Motor neuron (in vitro differentiated cells): ENCODE measurements at regions not wholly inside any gene's neighbourhood (a gene's known extent, or its start where the extent isn't known, plus 50 kb on each side); places are given as distances from the start of the nearest gene placed in this dataset.

Experiments used
- ATAC-seq, 8 experiments: fragments of 200-7000 bp; cut with Tn5 transposase; replicated peaks in 6 of 8; 2 replicates each; pipeline ENCODE4 v1.8.0; 2021; ENCODE audit warnings: mild to moderate bottlenecking in 8 of 8, moderate library complexity in 8 of 8
- H3K27ac ChIP-seq, 2 donors: fragments of 250-450 bp; sonication (Bioruptor Pico); 2 replicates each; pipeline ENCODE4 v1.9.0; 2021; ENCODE audit warnings: antibody characterized with exemption in 2 of 2, mild to moderate bottlenecking in 2 of 2, moderate library complexity in 1 of 2
- H3K4me1 ChIP-seq, 2 donors: fragments of 250-450 bp; sonication (Bioruptor Pico); replicated peaks in 1 of 2; 2 replicates each; pipeline ENCODE4 v1.6.1; 2021; ENCODE audit warnings: antibody characterized with exemption in 2 of 2, mild to moderate bottlenecking in 2 of 2, moderate library complexity in 1 of 2
- H3K4me3 ChIP-seq, 5 donors: fragments of 250-450 bp; sonication (Bioruptor Pico); 2 replicates each; pipeline ENCODE4 v1.9.0; 2021; ENCODE audit warnings: antibody characterized with exemption in 5 of 5, mild to moderate bottlenecking in 5 of 5, moderate library complexity in 4 of 5
- WGBS, 10 experiments: fragments of 450-650 bp; shearing (Covaris generic); methylation state at CpG; one replicate each; pipeline ENCODE4 v1.0.0; 2022; 5-methylcytosine and 5-hydroxymethylcytosine counted together
- in situ Hi-C, 9 experiments: fragments of 400-800 bp; cut with MboI; loops; one replicate each; pipeline ENCODE4 v1.15.0; 2021; ENCODE audit warnings: low sequenced_read_pairs in 9 of 9, low pct_unique_long_range_greater_than_20kb in 2 of 9; ENCODE audit not compliant: unreplicated experiment in 9 of 9

GRCh38 chr12:74071182-74071581 is 466.5 kb upstream of the ATXN7L3B start:
- Histone ChIP-seq H3K27ac (no peak overlapping the region), H3K4me1 (no peaks in the 10 kb centered on the region), H3K4me3 (no peak overlapping the region)
- in situ Hi-C loops, result no loop called here
- WGBS, 10 experiments, result 20 to 100% (median 84%) methylated on average over 1 to 3 of the region's 3 CpGs
- ATAC-seq, result no peak

- Histone ChIP-seq H3K27ac (no peak overlapping the region), H3K4me1 (no peaks in the 10 kb centered on the region), H3K4me3 (no peak overlapping the region)
- in situ Hi-C loops, result no loop called here
- no peak for ATAC-seq
Measured at GRCh38 chr12:74076918-74077317, 460.7 kb upstream of the ATXN7L3B start.

- WGBS, 10 experiments, result 0 to 100% (median 33%) methylated on average over 1 to 2 of the region's 2 CpGs; no CpG with 5 or more reads in 1 of the 10 experiments
- in situ Hi-C loops, result no loop called here
- Histone ChIP-seq H3K4me1 (no peaks in the 10 kb centered on the region), H3K27ac (no peak overlapping the region), H3K4me3 (no peak overlapping the region)
- ATAC-seq, result peak in 1 of 8 experiments; percentile 21
Measured at GRCh38 chr12:74105434-74105833, 432.2 kb upstream of the ATXN7L3B start.

GRCh38 chr12:74108729-74109128 is 428.9 kb upstream of the ATXN7L3B start:
- in situ Hi-C loops, result no loop called here
- WGBS, 10 experiments, result 0 to 100% (median 75%) methylated on average over 1 to 2 of the region's 2 CpGs
- no peaks in the 10 kb centered on the region for H3K4me1 ChIP-seq
- ATAC-seq, result no peak
- no peak overlapping the region for H3K27ac ChIP-seq
- no peak overlapping the region for H3K4me3 ChIP-seq

GRCh38 chr12:74111688-74112360 is 425.8 kb upstream of the ATXN7L3B start:
- H3K4me1 ChIP-seq, result no peaks in the 10 kb centered on the region
- WGBS, 10 experiments, result 0 to 100% (median 60%) methylated on average over 1 to 6 of the region's 8 CpGs; no CpG with 5 or more reads in 2 of the 10 experiments
- ATAC-seq, result peak in 2 of 8 experiments; percentile 37 to 89
- no peak overlapping the region for H3K27ac ChIP-seq
- in situ Hi-C loops, result no loop called here
- no peak overlapping the region for H3K4me3 ChIP-seq

GRCh38 chr12:74119811-74120362 is 417.7 kb upstream of the ATXN7L3B start:
- ATAC-seq, result no peak
- in situ Hi-C loops, result no loop called here
- Histone ChIP-seq H3K4me1 (no peaks in the 10 kb centered on the region), H3K4me3 (no peak overlapping the region), H3K27ac (no peak overlapping the region)

GRCh38 chr12:74120644-74121043 is 417.0 kb upstream of the ATXN7L3B start:
- 11 to 80% methylated on average over 1 of the region's 1 CpG; no CpG with 5 or more reads in 8 of the 10 experiments for WGBS, 10 experiments
- in situ Hi-C loops, result no loop called here
- Histone ChIP-seq H3K27ac (no peak overlapping the region), H3K4me3 (no peak overlapping the region), H3K4me1 (no peaks in the 10 kb centered on the region)
- ATAC-seq, result no peak

- no peak for ATAC-seq
- H3K4me3 ChIP-seq, result no peak overlapping the region
- no peaks in the 10 kb centered on the region for H3K4me1 ChIP-seq
- H3K27ac ChIP-seq, result no peak overlapping the region
- in situ Hi-C loops, result no loop called here
- 0 to 100% (median 74%) methylated on average over 1 to 2 of the region's 2 CpGs; no CpG with 5 or more reads in 2 of the 10 experiments for WGBS, 10 experiments
Measured at GRCh38 chr12:74129702-74130101, 407.9 kb upstream of the ATXN7L3B start.

- no peak for ATAC-seq
- in situ Hi-C loops, result no loop called here
- Histone ChIP-seq H3K4me1 (no peaks in the 10 kb centered on the region), H3K4me3 (no peak overlapping the region), H3K27ac (no peak overlapping the region)
- WGBS, 10 experiments, result 29 to 100% (median 86%) methylated on average over 1 to 4 of the region's 4 CpGs; no CpG with 5 or more reads in 1 of the 10 experiments
Measured at GRCh38 chr12:74144396-74144795, 393.2 kb upstream of the ATXN7L3B start.

- in situ Hi-C loops, result no loop called here
- H3K4me3 ChIP-seq, result no peak overlapping the region
- no peak for ATAC-seq
- 0 to 100% (median 71%) methylated on average over 1 of the region's 1 CpG; no CpG with 5 or more reads in 1 of the 10 experiments for WGBS, 10 experiments
- H3K4me1 ChIP-seq, result no peaks in the 10 kb centered on the region
- no peak overlapping the region for H3K27ac ChIP-seq
Measured at GRCh38 chr12:74145328-74145727, 392.3 kb upstream of the ATXN7L3B start.

- WGBS, 10 experiments, result 0 to 100% (median 83%) methylated on average over 1 to 2 of the region's 2 CpGs
- ATAC-seq, result no peak
- in situ Hi-C loops, result no loop called here
Measured at GRCh38 chr12:74148849-74149248, 388.8 kb upstream of the ATXN7L3B start.

GRCh38 chr12:74152370-74152769 is 385.3 kb upstream of the ATXN7L3B start:
- H3K4me1 ChIP-seq, result no peaks in the 10 kb centered on the region
- no peak for ATAC-seq
- 0 to 67% (median 29%) methylated on average over 1 to 2 of the region's 2 CpGs for whole genome bisulfite sequencing, 10 experiments
- in situ Hi-C loops, result no loop called here
- no peak overlapping the region for H3K27ac ChIP-seq
- no peak overlapping the region for H3K4me3 ChIP-seq

More at GRCh38 chr12:74148849-74149248, 388.8 kb upstream of the ATXN7L3B start:
- no peaks in the 10 kb centered on the region for H3K4me1 ChIP-seq
- no peak overlapping the region for H3K4me3 ChIP-seq
- H3K27ac ChIP-seq, result no peak overlapping the region

GRCh38 chr12:74166096-74166495 is 371.5 kb upstream of the ATXN7L3B start:
- ATAC-seq, result no peak
- Histone ChIP-seq H3K27ac (no peak overlapping the region), H3K4me1 (no peaks in the 10 kb centered on the region), H3K4me3 (no peak overlapping the region)
- in situ Hi-C loops, result no loop called here
- WGBS, 10 experiments, result 0 to 100% (median 86%) methylated on average over 1 to 2 of the region's 2 CpGs

- Histone ChIP-seq H3K4me1 (no peaks in the 10 kb centered on the region), H3K27ac (no peak overlapping the region), H3K4me3 (no peak overlapping the region)
- no peak for ATAC-seq
- WGBS, 10 experiments, result 0 to 92% (median 57%) methylated on average over 1 to 2 of the region's 2 CpGs; no CpG with 5 or more reads in 1 of the 10 experiments
- in situ Hi-C loops, result no loop called here
Measured at GRCh38 chr12:74169607-74170006, 368.0 kb upstream of the ATXN7L3B start.
